H9 (cell line): ENCODE measurements at regions not wholly inside any gene's neighbourhood (a gene's known extent, or its start where the extent isn't known, plus 50 kb on each side); places are given as distances from the start of the nearest gene placed in this dataset.

Experiments
- DNase-seq: peaks from one replicate; pipeline ENCODE4 v3.0.0-alpha.2; 2017
- H2AFZ ChIP-seq: one replicate; pipeline ENCODE4 v1.6.1; 2013; ENCODE audit warnings: mild to moderate bottlenecking, low read length, control low read depth, moderate library complexity
- H2AK5ac ChIP-seq: 2 replicates; pipeline ENCODE4 v1.6.1; 2013; ENCODE audit warnings: low read length, control low read depth, mixed read lengths; ENCODE audit not compliant: insufficient read length
- H2BK120ac ChIP-seq: one replicate; pipeline ENCODE4 v1.6.1; 2013; ENCODE audit warnings: low read depth, mild to moderate bottlenecking, low read length, control low read depth, inconsistent platforms; ENCODE audit not compliant: poor library complexity, severe bottlenecking
- H2BK12ac ChIP-seq: 2 replicates; pipeline ENCODE4 v1.6.1; 2013; ENCODE audit warnings: low read length, control low read depth, mixed read lengths, low read depth; ENCODE audit not compliant: insufficient read length
- H2BK15ac ChIP-seq: 2 replicates; pipeline ENCODE4 v1.6.1; 2013; ENCODE audit warnings: low read depth, low read length, control low read depth
- H2BK20ac ChIP-seq: one replicate; pipeline ENCODE4 v1.6.1; 2013; ENCODE audit warnings: low read depth, mild to moderate bottlenecking, low read length, control low read depth, inconsistent platforms; ENCODE audit not compliant: poor library complexity, severe bottlenecking
- H2BK5ac ChIP-seq: 2 replicates; pipeline ENCODE4 v1.6.1; 2013; ENCODE audit warnings: low read length, control low read depth, mixed read lengths; ENCODE audit not compliant: insufficient read length
- H3K14ac ChIP-seq: 2 replicates; pipeline ENCODE4 v1.6.1; 2013; ENCODE audit warnings: low read length, control low read depth; ENCODE audit not compliant: insufficient read depth
- H3K18ac ChIP-seq: 2 replicates; pipeline ENCODE4 v1.6.1; 2013; ENCODE audit warnings: low read depth, mild to moderate bottlenecking, mixed read lengths, low read length, control low read depth; ENCODE audit not compliant: insufficient read length
- H3K23ac ChIP-seq: 2 replicates; pipeline ENCODE4 v1.6.1; 2013; ENCODE audit warnings: low read length, control low read depth, mixed read lengths, low read depth; ENCODE audit not compliant: insufficient read length
- H3K23me2 ChIP-seq: 2 replicates; pipeline ENCODE4 v1.6.1; 2013; ENCODE audit warnings: low read depth, mild to moderate bottlenecking, mixed read lengths, low read length, control low read depth; ENCODE audit not compliant: insufficient read length, poor library complexity, severe bottlenecking
- H3K27ac ChIP-seq: 2 replicates; pipeline ENCODE4 v1.5.1; 2013; ENCODE audit warnings: low read length, control low read depth, mixed read lengths, low read depth; ENCODE audit not compliant: insufficient read length
- H3K27me3 ChIP-seq: 2 replicates; pipeline ENCODE4 v1.6.1; 2013; ENCODE audit warnings: low read length, control low read depth, inconsistent platforms; ENCODE audit not compliant: insufficient read depth
- H3K4ac ChIP-seq: 2 replicates; pipeline ENCODE4 v1.6.1; 2013; ENCODE audit warnings: low read depth, mild to moderate bottlenecking, control low read depth, inconsistent platforms, low read length, moderate library complexity
- H3K4me1 ChIP-seq: 2 replicates; pipeline ENCODE4 v1.6.1; 2013; ENCODE audit warnings: low read length, control low read depth, inconsistent platforms; ENCODE audit not compliant: insufficient read depth
- H3K4me2 ChIP-seq: 2 replicates; pipeline ENCODE4 v1.6.1; 2013; ENCODE audit warnings: low read length, control low read depth, mixed read lengths; ENCODE audit not compliant: insufficient read length, insufficient read depth
- H3K56ac ChIP-seq: 2 replicates; pipeline ENCODE4 v1.6.1; 2013; ENCODE audit warnings: low read depth, mild to moderate bottlenecking, mixed read lengths, low read length, control low read depth; ENCODE audit not compliant: insufficient read length
- H3K79me1 ChIP-seq: 2 replicates; pipeline ENCODE4 v1.6.1; 2013; ENCODE audit warnings: low read depth, mild to moderate bottlenecking, moderate library complexity, low read length, control low read depth, inconsistent platforms; ENCODE audit not compliant: insufficient read depth, poor library complexity, severe bottlenecking
- H3K79me2 ChIP-seq: 2 replicates; pipeline ENCODE4 v1.6.1; 2013; ENCODE audit warnings: low read length, control low read depth, inconsistent platforms; ENCODE audit not compliant: insufficient read depth
- H3K9ac ChIP-seq: 2 replicates; pipeline ENCODE4 v1.6.1; 2013; ENCODE audit warnings: low read length, control low read depth, mixed read lengths; ENCODE audit not compliant: insufficient read length; ENCODE audit errors: extremely low read depth
- H3K9me3 ChIP-seq: one replicate; pipeline ENCODE4 v1.6.1; 2013; ENCODE audit warnings: low read depth, low read length, inconsistent platforms; ENCODE audit not compliant: control insufficient read depth
- H3T11ph ChIP-seq: one replicate; pipeline ENCODE4 v1.6.1; 2013; ENCODE audit warnings: mild to moderate bottlenecking, low read length, control low read depth, inconsistent platforms
- H4K20me1 ChIP-seq: one replicate; pipeline ENCODE4 v1.6.1; 2013; ENCODE audit not compliant: control insufficient read depth, insufficient read length, insufficient read depth
- H4K5ac ChIP-seq: 2 replicates; pipeline ENCODE4 v1.6.1; 2013; ENCODE audit warnings: low read depth, mild to moderate bottlenecking, mixed read lengths, low read length, control low read depth; ENCODE audit not compliant: insufficient read length
- H4K8ac ChIP-seq: replicated peaks from 2 replicates; pipeline ENCODE4 v1.6.1; 2013; ENCODE audit warnings: low read length, control low read depth, mixed read lengths, low read depth; ENCODE audit not compliant: insufficient read length
- H4K91ac ChIP-seq: 2 replicates; pipeline ENCODE4 v1.6.1; 2013; ENCODE audit warnings: low read depth, mild to moderate bottlenecking, moderate library complexity, mixed read lengths, low read length, control low read depth; ENCODE audit not compliant: insufficient read length
- H3K27ac Mint-ChIP-seq, 3 experiments: 2 replicates in 2 of 3; 3 replicates in 1 of 3; pipeline ENCODE4 v1.8.0; 2020 to 2021; ENCODE audit warnings: mixed read lengths in 3 of 3, mild to moderate bottlenecking in 1 of 3, moderate library complexity in 1 of 3
- H3K27me3 Mint-ChIP-seq: 2 replicates; pipeline ENCODE4 v1.8.0; 2021; ENCODE audit warnings: low read depth, mild to moderate bottlenecking, moderate library complexity, mixed read lengths
- H3K36me3 Mint-ChIP-seq, 3 experiments: 2 replicates in 2 of 3; 3 replicates in 1 of 3; pipeline ENCODE4 v1.8.0; 2020 to 2021; ENCODE audit warnings: low read depth in 3 of 3, mixed read lengths in 3 of 3; ENCODE audit not compliant: insufficient read depth in 1 of 3
- H3K4me1 Mint-ChIP-seq, 2 experiments: 2 replicates each; pipeline ENCODE4 v1.8.0; 2020; ENCODE audit warnings: mixed read lengths in 2 of 2
- H3K4me3 Mint-ChIP-seq, 2 experiments: 2 replicates in 1 of 2; 3 replicates in 1 of 2; pipeline ENCODE4 v1.8.0; 2020 to 2021; ENCODE audit warnings: mild to moderate bottlenecking in 2 of 2, mixed read lengths in 2 of 2, moderate library complexity in 1 of 2
- H3K9me3 Mint-ChIP-seq, 2 experiments: 2 replicates in 1 of 2; 3 replicates in 1 of 2; pipeline ENCODE4 v1.8.0; 2020; ENCODE audit warnings: mild to moderate bottlenecking in 2 of 2, mixed read lengths in 2 of 2, moderate library complexity in 1 of 2
- CTCF ChIP-seq: fragments of 200-600 bp; sonication (generic); conservative IDR thresholded peaks from 3 replicates; pipeline ENCODE4 v1.8.0; 2021; ENCODE audit warnings: antibody characterized with exemption, mild to moderate bottlenecking
- WGBS: extraction: QIAGEN DNeasy Blood & Tissue Kit; methylation state at CpG from one replicate; pipeline ENCODE4 v1.1.7; 2013; ENCODE audit warnings: missing lambda C conversion rate, low lambda C conversion rate, mixed read lengths; ENCODE audit not compliant: insufficient read length; ENCODE audit errors: extremely low coverage; 5-methylcytosine and 5-hydroxymethylcytosine counted together

- Histone ChIP-seq H2BK12ac (no peak overlapping the region), H3K4me1 (no peaks in the 10 kb centered on the region; the same call in 1 of the 2 replicates), H4K91ac (no peak overlapping the region), H3K18ac (no peak overlapping the region), H3K23me2 (no peaks in the 10 kb centered on the region), H2AK5ac (no peak overlapping the region), H3K23ac (no peak overlapping the region), H4K20me1 (no peaks in the 10 kb centered on the region), H2BK15ac (no peak overlapping the region), H2BK20ac (no peak overlapping the region), H3K56ac (no peak overlapping the region), H3K27ac (no peak overlapping the region), H3K9me3 (no peaks in the 10 kb centered on the region), H3K4ac (no peak overlapping the region), H3K9ac (no peak overlapping the region), H4K5ac (no peak overlapping the region), H3K14ac (no peak overlapping the region), H2BK120ac (no peak overlapping the region), H2AFZ (no peak overlapping the region), H3K27me3 (no peaks in the 10 kb centered on the region), H2BK5ac (no peak overlapping the region), H4K8ac (no peak overlapping the region), H3K4me2 (no peak overlapping the region), H3K79me2 (no peaks in the 10 kb centered on the region), H3K79me1 (no peaks in the 10 kb centered on the region), H3T11ph (no peak overlapping the region)
- Mint-ChIP-seq H3K36me3 (no peaks in the 10 kb centered on the region), H3K9me3 (no peaks in the 10 kb centered on the region; a peak in 3 of 5 replicates), H3K27ac (no peak overlapping the region), H3K4me1 (peaks cover 13 to 20% of the 10 kb centered on the region in 2 experiments), H3K4me3 (no peak overlapping the region), H3K27me3 (peaks cover 20% of the 10 kb centered on the region)
- WGBS: no CpG with 5 or more reads among the region's 8 CpGs
- TF ChIP-seq CTCF: no peak
- no peak for DNase-seq
Measured at GRCh38 chr7:69395061-69395714, 203.1 kb upstream of the AUTS2 start.
